Ishikawa (cell line): ENCODE measurements at regions not wholly inside any gene's neighbourhood (a gene's known extent, or its start where the extent isn't known, plus 50 kb on each side); places are given as distances from the start of the nearest gene placed in this dataset.

ENCODE experiments used
- CEBPB ChIP-seq: IDR thresholded peaks from 2 replicates; pipeline ENCODE4 v1.6.1; 2012
- CREB1 ChIP-seq: IDR thresholded peaks from 2 replicates; pipeline ENCODE4 v1.6.1; 2012; ENCODE audit warnings: low read depth
- EGR1 ChIP-seq: IDR thresholded peaks from 2 replicates; pipeline ENCODE4 v1.6.1; 2012
- EP300 ChIP-seq: IDR thresholded peaks from 2 replicates; pipeline ENCODE4 v1.6.1; 2012; ENCODE audit warnings: borderline replicate concordance
- FOXM1 ChIP-seq: IDR thresholded peaks from 2 replicates; pipeline ENCODE4 v1.6.1; 2012; ENCODE audit warnings: low read depth, borderline replicate concordance
- NFIC ChIP-seq: IDR thresholded peaks from 2 replicates; pipeline ENCODE4 v1.6.1; 2012
- RAD21 ChIP-seq: IDR thresholded peaks from 2 replicates; pipeline ENCODE4 v1.6.1; 2012; ENCODE audit warnings: low read depth
- TAF1 ChIP-seq: IDR thresholded peaks from 2 replicates; pipeline ENCODE4 v1.6.1; 2012; ENCODE audit warnings: low read depth, mild to moderate bottlenecking
- TCF12 ChIP-seq: IDR thresholded peaks from 2 replicates; pipeline ENCODE4 v1.6.1; 2012; ENCODE audit warnings: low read depth
- TEAD4 ChIP-seq: IDR thresholded peaks from 2 replicates; pipeline ENCODE4 v1.6.1; 2012
- YY1 ChIP-seq: IDR thresholded peaks from 2 replicates; pipeline ENCODE4 v1.6.1; 2012; ENCODE audit warnings: low read depth
- ZBTB7A ChIP-seq: IDR thresholded peaks from 2 replicates; pipeline ENCODE4 v1.6.1; 2012; ENCODE audit warnings: low read depth
- TF ChIP-seq, protein P1 (sequence below): IDR thresholded peaks from 2 replicates; pipeline ENCODE4 v1.6.1; 2012; ENCODE audit warnings: low read depth, mild to moderate bottlenecking
- TF ChIP-seq, protein P2 (sequence below): IDR thresholded peaks from 2 replicates; pipeline ENCODE4 v1.6.1; 2012
- TF ChIP-seq, protein P3 (sequence below): IDR thresholded peaks from 2 replicates; pipeline ENCODE4 v1.6.1; 2012

DNA sequence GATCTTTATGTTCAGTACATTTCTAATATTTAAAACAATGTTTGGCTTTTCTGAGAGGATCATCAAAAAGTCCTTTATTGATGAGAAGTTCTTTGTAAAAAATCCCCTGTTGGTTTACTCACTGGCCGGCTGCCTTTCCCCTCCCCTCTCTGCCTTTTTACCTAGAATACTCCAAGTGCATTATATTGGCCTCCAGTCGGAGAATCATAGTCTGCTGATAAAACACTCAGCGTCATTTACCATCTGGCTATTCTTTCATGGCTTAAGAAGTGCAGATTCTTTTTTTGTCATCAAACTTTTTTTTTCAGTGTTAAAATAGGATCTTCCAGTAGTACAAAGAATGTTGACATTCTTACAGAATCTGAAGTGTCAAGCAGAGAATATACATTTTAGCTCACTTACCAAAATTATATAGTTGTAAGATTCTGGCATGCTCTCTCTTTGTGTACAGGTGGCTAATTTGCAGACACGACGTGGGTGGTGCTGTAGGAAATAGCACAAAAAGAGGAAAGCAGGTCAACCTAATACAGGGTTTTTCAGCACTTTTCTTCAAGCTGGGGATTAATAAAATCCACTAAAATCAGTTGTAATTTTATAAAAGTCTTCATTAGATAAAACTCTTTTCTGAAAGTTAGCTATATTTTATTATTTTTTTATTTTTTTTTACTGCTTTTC lies 731.8 kb downstream of the KCTD8 start:
- TF ChIP-seq RAD21 (no peak), FOXM1 (no peak), TEAD4 (no peak)

DNA sequence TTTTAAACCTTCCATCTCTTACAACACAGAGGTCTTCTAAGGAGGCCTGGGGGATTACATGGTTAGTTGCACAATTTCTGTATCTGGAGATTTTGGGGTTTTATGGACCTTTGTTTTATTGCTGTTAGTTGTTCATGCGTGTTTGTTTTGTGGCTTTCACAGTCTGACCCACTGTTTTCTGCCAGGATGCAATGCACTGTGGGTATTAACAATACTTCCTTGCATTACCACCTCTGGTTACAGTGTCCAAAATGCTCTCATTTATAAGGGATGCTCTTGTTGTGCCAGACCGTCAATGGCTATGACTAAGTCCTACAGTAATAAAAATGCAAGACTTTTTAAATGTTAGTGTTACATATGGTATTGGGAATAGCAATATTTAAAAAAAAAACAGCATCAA lies 730.2 kb downstream of the KCTD8 start:
- TF ChIP-seq EGR1 (no peak), YY1 (no peak), TAF1 (no peak), CEBPB (no peak), RAD21 (no peak)

DNA sequence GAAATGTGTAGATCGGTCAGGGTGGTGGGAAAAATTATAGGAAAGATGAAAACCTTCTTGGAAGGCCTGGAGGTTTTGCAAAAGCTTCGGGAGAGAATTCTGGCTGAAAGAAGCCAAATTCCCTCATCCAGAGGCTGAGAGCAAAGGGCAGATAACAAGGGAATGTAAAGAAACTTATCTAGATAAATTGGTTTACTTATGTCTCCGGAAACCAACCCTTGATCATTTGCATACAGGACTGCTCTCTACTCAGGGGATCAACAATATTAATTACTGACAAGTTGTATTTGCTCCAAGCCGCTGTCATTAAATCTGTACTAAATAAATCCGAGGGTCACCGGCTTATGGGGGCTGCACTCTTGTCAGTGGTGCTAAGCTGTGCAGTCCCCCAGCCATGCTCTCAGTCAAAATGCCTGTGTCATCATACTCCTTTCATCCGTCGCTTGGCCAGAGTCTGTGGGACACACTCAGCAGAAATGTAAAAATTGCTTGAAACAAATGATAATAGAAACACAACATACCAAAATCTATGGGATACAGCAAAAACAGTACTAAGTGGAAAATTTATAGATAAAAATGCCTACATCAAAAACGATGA lies 715.7 kb downstream of the KCTD8 start:
- no peak for TF ChIP-seq EGR1
- TF ChIP-seq, protein P1, sequence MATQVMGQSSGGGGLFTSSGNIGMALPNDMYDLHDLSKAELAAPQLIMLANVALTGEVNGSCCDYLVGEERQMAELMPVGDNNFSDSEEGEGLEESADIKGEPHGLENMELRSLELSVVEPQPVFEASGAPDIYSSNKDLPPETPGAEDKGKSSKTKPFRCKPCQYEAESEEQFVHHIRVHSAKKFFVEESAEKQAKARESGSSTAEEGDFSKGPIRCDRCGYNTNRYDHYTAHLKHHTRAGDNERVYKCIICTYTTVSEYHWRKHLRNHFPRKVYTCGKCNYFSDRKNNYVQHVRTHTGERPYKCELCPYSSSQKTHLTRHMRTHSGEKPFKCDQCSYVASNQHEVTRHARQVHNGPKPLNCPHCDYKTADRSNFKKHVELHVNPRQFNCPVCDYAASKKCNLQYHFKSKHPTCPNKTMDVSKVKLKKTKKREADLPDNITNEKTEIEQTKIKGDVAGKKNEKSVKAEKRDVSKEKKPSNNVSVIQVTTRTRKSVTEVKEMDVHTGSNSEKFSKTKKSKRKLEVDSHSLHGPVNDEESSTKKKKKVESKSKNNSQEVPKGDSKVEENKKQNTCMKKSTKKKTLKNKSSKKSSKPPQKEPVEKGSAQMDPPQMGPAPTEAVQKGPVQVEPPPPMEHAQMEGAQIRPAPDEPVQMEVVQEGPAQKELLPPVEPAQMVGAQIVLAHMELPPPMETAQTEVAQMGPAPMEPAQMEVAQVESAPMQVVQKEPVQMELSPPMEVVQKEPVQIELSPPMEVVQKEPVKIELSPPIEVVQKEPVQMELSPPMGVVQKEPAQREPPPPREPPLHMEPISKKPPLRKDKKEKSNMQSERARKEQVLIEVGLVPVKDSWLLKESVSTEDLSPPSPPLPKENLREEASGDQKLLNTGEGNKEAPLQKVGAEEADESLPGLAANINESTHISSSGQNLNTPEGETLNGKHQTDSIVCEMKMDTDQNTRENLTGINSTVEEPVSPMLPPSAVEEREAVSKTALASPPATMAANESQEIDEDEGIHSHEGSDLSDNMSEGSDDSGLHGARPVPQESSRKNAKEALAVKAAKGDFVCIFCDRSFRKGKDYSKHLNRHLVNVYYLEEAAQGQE: no peak
- TF ChIP-seq, protein P2, sequence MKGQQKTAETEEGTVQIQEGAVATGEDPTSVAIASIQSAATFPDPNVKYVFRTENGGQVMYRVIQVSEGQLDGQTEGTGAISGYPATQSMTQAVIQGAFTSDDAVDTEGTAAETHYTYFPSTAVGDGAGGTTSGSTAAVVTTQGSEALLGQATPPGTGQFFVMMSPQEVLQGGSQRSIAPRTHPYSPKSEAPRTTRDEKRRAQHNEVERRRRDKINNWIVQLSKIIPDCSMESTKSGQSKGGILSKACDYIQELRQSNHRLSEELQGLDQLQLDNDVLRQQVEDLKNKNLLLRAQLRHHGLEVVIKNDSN: no peak
- no peak for TF ChIP-seq NFIC
- no peak for TF ChIP-seq CREB1
- TF ChIP-seq RAD21: no peak
- no peak for TF ChIP-seq EP300
- no peak for TF ChIP-seq FOXM1
- no peak for TF ChIP-seq TEAD4
- no peak for TF ChIP-seq CEBPB
- no peak for TF ChIP-seq YY1
- TF ChIP-seq TAF1: no peak
- no peak for TF ChIP-seq TCF12
- TF ChIP-seq, protein P3, sequence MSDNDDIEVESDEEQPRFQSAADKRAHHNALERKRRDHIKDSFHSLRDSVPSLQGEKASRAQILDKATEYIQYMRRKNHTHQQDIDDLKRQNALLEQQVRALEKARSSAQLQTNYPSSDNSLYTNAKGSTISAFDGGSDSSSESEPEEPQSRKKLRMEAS: no peak

DNA sequence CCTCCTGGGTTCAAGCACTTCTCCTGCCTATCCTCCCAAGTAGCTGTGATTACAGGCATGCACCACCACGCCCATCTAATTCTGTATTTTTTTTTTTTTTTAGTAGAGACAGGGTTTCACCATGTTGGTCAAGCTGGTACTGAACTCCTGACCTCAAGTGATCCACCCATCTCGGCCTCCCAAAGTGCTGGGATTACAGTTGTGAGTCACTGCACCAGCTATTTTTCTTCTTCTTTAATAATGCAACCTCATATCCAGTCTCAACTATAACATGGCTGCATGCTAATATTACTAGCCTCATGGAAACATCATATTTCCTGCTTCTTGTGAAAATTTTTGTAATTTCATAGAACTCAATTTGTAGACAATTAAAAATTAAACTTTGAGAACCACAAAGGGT lies 706.5 kb downstream of the KCTD8 start:
- TF ChIP-seq CEBPB (no peak), FOXM1 (no peak), TEAD4 (no peak), TCF12 (no peak), ZBTB7A (no peak), EGR1 (no peak), NFIC (no peak), TAF1 (no peak), YY1 (no peak), EP300 (no peak), CREB1 (no peak), RAD21 (no peak)
- TF ChIP-seq, protein P1: no peak
- TF ChIP-seq, protein P2: no peak
- TF ChIP-seq, protein P3: no peak

DNA sequence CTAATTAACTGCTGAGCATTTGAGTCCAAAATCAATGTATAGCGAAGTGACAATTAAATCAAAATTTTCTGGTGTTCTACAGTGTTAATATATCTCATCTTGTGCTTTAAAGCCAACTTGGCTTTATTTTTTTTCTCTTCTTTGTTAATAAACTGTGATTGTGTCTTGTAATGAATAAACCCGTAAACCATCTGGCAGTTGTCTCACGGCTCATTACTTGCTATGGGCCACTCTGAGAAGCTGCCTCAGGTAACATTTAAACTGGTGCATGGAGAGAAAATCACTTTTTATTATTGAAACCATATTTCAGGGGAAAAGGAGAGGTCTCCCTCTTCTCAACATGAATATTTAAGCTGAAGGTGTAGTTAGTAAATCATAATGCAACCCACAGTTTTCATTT lies 694.0 kb downstream of the KCTD8 start:
- TF ChIP-seq YY1 (no peak), CREB1 (no peak), TAF1 (no peak), TEAD4 (no peak), FOXM1 (no peak), EP300 (no peak), EGR1 (no peak), TCF12 (no peak), RAD21 (no peak), NFIC (no peak)
- TF ChIP-seq, protein P1: no peak
